ENCODE measurements at regions not wholly inside any gene's neighbourhood (a gene's known extent, or its start where the extent isn't known, plus 50 kb on each side); places are given as distances from the start of the nearest gene placed in this dataset.

DNA sequence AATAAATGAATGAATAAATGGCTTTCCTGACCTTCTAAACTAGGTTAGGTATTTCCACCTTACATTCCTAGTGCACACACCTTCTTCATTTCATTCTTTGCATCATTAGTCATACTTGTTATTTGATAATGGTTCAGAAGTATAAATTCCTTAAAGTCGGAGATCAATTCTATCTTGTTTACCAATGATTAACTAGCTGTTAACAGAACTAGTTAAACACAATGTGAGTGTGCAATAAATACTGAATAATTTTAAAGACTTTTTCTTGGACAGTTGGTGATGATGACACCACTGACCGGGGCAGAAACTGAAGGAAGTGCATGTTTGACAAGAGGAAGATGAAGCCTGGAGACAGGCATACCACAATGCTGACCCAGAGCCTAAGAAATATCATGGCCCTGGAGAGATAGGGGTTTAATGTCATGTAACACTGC lies 207.1 kb upstream of the DEPDC1 start:
- DNase-seq (ENCODE audit: low read depth) = no peak
- TF ChIP-seq, protein P1, sequence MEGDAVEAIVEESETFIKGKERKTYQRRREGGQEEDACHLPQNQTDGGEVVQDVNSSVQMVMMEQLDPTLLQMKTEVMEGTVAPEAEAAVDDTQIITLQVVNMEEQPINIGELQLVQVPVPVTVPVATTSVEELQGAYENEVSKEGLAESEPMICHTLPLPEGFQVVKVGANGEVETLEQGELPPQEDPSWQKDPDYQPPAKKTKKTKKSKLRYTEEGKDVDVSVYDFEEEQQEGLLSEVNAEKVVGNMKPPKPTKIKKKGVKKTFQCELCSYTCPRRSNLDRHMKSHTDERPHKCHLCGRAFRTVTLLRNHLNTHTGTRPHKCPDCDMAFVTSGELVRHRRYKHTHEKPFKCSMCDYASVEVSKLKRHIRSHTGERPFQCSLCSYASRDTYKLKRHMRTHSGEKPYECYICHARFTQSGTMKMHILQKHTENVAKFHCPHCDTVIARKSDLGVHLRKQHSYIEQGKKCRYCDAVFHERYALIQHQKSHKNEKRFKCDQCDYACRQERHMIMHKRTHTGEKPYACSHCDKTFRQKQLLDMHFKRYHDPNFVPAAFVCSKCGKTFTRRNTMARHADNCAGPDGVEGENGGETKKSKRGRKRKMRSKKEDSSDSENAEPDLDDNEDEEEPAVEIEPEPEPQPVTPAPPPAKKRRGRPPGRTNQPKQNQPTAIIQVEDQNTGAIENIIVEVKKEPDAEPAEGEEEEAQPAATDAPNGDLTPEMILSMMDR (IDR thresholded peaks at IDR 0.05; ENCODE audit: insufficient read depth, low read length) = no peak
- no peak overlapping the region for H3K4me3 ChIP-seq (ENCODE audit: low read depth, low read length)

DNA sequence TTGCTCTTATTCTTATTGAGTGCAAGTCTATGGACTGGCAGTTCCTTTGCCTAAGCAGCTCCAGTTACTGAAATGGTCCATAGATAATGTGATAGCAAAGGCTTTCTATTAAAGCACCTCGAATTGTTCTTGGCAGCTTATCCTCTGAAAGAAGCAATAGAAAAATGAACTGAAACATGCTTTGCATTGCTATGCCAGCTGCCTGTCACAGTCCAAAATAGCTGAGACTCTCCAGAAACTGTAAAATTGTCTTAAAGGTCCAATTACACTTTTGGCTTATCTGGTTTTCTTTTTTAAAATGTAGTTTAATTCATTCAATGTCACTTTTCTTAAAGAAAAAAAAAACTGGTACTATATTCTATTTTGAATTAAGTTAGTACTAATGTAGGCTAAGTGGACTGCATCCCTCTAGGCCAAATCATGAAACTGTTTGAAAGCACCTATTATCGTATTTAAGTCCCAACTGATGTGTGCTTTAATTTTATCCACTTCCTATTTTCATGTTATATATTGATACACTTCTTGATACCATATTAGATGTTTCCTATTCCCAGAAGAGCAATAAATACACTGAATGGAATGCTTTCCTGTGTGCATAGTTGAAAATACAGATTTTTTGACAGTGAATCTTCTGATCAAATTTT lies 208.0 kb upstream of the DEPDC1 start:
- no peak overlapping the region for H3K4me3 ChIP-seq (ENCODE audit: low read depth, low read length)
- TF ChIP-seq, protein P1 (IDR thresholded peaks at IDR 0.05; ENCODE audit: insufficient read depth, low read length) = no peak
- no peak for DNase-seq (ENCODE audit: low read depth)

DNA sequence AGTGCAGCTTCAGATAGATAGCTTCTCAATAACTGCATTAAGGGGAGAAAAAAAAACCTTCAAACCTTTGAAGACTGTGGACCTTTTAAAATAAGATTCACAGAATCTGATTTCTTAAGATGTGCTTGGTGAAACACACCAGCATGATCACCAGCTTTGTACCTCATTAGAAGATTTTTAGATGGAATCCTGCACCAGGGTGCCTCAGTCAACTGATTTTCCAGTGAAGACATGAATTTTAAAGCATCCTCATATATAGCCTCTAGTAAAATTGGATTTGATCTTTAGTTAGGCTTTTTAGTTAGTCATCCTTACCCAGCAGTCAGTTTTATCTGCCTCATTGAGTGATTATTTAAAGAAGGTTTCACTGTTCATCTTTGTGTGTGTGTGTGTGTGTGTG lies 208.6 kb upstream of the DEPDC1 start:
- DNase-seq (ENCODE audit: low read depth) = no peak
- no peak overlapping the region for H3K4me3 ChIP-seq (ENCODE audit: low read depth, low read length)
- TF ChIP-seq, protein P1 (IDR thresholded peaks at IDR 0.05; ENCODE audit: insufficient read depth, low read length) = no peak

DNA sequence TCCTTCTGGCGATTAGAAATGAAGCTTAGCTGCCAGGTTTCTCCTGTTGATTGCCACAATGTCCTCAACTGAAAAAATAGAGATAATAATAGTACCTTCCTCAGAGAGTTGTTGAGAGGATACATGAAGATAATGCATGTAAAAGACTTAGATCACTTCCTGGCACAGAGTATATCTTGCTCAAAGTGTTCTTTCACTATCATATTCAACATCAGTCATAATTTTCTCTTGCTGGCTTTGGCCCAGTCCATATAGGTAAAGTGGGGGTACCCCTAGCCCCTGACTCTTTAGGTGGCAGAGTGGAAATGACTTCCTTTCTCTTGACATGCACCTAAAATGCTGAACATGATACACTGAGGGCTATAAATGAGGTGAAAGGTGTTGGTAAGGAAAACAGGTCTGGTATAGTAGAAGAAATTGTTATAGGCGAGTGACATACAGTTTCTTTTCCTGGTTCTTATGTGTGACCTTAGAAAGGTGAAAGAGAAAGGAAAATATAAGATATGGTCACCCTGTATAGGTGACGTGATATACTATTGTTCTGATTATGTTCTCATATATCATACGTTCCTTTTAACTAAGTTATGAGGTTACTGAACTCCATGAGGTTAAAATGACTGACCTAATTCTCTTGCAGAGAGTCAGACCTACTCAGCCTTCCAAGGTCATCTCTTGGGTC lies 209.9 kb upstream of the DEPDC1 start:
- DNase-seq (ENCODE audit: low read depth) = no peak
- TF ChIP-seq, protein P1 (IDR thresholded peaks at IDR 0.05; ENCODE audit: insufficient read depth, low read length) = no peak
- no peak overlapping the region for H3K4me3 ChIP-seq (ENCODE audit: low read depth, low read length)

DNA sequence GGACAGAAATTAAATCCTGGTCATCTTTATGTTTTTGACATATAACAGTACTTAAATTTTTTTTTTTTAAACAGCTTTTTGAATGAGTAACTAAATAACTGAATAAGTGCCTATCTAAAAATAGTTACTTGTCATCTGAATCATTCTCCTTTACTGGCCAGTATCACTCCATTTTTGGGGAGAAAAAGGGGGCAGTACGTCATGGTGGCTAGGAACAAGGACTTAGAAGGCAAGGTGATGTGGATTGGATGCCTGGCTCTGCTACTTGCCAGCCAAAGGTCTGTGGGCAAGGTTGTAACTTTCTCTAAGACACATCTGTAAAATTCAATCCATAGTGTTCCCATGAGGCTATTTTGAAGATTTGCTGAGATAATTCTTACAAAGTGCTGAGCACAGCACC lies 220.4 kb upstream of the DEPDC1 start:
- no peak overlapping the region for H3K4me3 ChIP-seq (ENCODE audit: low read depth, low read length)
- no peak for DNase-seq (ENCODE audit: low read depth)
- TF ChIP-seq, protein P1 (IDR thresholded peaks at IDR 0.05; ENCODE audit: insufficient read depth, low read length) = no peak

DNA sequence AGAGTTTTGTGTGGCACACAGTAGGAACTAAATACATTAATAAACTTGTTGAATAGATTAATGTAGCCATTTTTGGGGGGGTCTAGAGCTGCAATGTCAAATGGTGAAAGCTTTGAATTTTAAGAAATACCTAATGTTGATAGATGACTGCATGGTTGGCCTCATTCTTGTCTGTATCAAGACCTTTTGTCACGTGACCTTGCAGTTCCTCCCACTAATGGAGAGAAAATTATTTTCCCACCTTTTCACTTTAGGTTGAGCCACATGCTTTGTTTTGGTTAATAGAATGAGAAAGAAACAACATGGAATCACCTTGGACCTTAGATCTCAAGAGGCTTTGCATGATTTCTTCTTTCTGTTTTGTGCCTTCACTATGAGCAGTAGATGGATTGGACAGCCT lies 223.6 kb upstream of the DEPDC1 start:
- TF ChIP-seq, protein P1 (IDR thresholded peaks at IDR 0.05; ENCODE audit: insufficient read depth, low read length) = no peak
- DNase-seq (ENCODE audit: low read depth) = no peak
- H3K4me3 ChIP-seq (ENCODE audit: low read depth, low read length) = no peak overlapping the region
